ENCODE measurements at regions not wholly inside any gene's neighbourhood (a gene's known extent, or its start where the extent isn't known, plus 50 kb on each side); places are given as distances from the start of the nearest gene placed in this dataset.

GRCh38 chr7:131800008-131800407 lies 243.6 kb upstream of the PODXL start:
- no peaks in the 10 kb centered on the region for H3K9me3 Mint-ChIP-seq
- ATAC-seq (ENCODE audit: low read depth) (no peak), DNase-seq (no peak)
- intact Hi-C loops (cut with micrococcal nuclease) = no loop called here
- no peaks in the 10 kb centered on the region for H3K4me1 Mint-ChIP-seq
- ChIA-PET POLR2A (no interaction called here), CTCF (no interaction called here)
- H3K27me3 Mint-ChIP-seq = peaks cover 2% of the 10 kb centered on the region
- TF ChIP-seq CTCF (IDR thresholded peaks at IDR 0.05) = no peak
- no peak overlapping the region for H3K27ac Mint-ChIP-seq
- no peaks in the 10 kb centered on the region for H3K36me3 Mint-ChIP-seq (ENCODE audit: low read depth)
- H3K4me3 Mint-ChIP-seq = no peak overlapping the region

GRCh38 chr7:131797841-131798240 lies 241.4 kb upstream of the PODXL start:
- CTCF ChIA-PET = no interaction called here

GRCh38 chr7:131795400-131795799 lies 239.0 kb upstream of the PODXL start:
- H3K4me1 Mint-ChIP-seq = no peaks in the 10 kb centered on the region
- H3K27ac Mint-ChIP-seq = no peak overlapping the region
- POLR2A ChIA-PET = no interaction called here
- CTCF ChIA-PET = no interaction called here
- ATAC-seq (ENCODE audit: low read depth) (no peak), DNase-seq (no peak)
- no peak overlapping the region for H3K4me3 Mint-ChIP-seq
- intact Hi-C loops (cut with micrococcal nuclease) = no loop called here
- no peaks in the 10 kb centered on the region for H3K9me3 Mint-ChIP-seq
- H3K36me3 Mint-ChIP-seq (ENCODE audit: low read depth) = no peaks in the 10 kb centered on the region
- peaks cover 5% of the 10 kb centered on the region for H3K27me3 Mint-ChIP-seq
- TF ChIP-seq CTCF (IDR thresholded peaks at IDR 0.05) = no peak

More at GRCh38 chr7:131797841-131798240, 241.4 kb upstream of the PODXL start:
- no peak overlapping the region for H3K27ac Mint-ChIP-seq
- POLR2A ChIA-PET = no interaction called here
- ATAC-seq (ENCODE audit: low read depth) (no peak), DNase-seq (no peak)
- H3K4me3 Mint-ChIP-seq = no peak overlapping the region
- no peaks in the 10 kb centered on the region for H3K9me3 Mint-ChIP-seq
- H3K36me3 Mint-ChIP-seq (ENCODE audit: low read depth) = no peaks in the 10 kb centered on the region
- intact Hi-C loops (cut with micrococcal nuclease) = no loop called here
- no peak for TF ChIP-seq CTCF (IDR thresholded peaks at IDR 0.05)
- H3K27me3 Mint-ChIP-seq = peaks cover 5% of the 10 kb centered on the region
- H3K4me1 Mint-ChIP-seq = no peaks in the 10 kb centered on the region

- DNase-seq = no peak
- H3K27ac Mint-ChIP-seq = no peak overlapping the region
- no peak for ATAC-seq (ENCODE audit: low read depth)
- H3K4me1 Mint-ChIP-seq = no peaks in the 10 kb centered on the region
- no peaks in the 10 kb centered on the region for H3K36me3 Mint-ChIP-seq (ENCODE audit: low read depth)
- no peak for TF ChIP-seq CTCF (IDR thresholded peaks at IDR 0.05)
- intact Hi-C loops (cut with micrococcal nuclease) = no loop called here
- no peak overlapping the region for H3K4me3 Mint-ChIP-seq
- H3K27me3 Mint-ChIP-seq = peaks cover 3% of the 10 kb centered on the region
- H3K9me3 Mint-ChIP-seq = no peaks in the 10 kb centered on the region
- POLR2A ChIA-PET = no interaction called here
- CTCF ChIA-PET = no interaction called here
These were observed 235.9 kb upstream of the PODXL start for GRCh38 chr7:131792311-131792710.

- Mint-ChIP-seq H3K4me1 (no peaks in the 10 kb centered on the region), H3K4me3 (no peak overlapping the region), H3K27ac (no peak overlapping the region), H3K27me3 (no peaks in the 10 kb centered on the region), H3K9me3 (peaks cover 2% of the 10 kb centered on the region), H3K36me3 (ENCODE audit: low read depth) (no peaks in the 10 kb centered on the region)
- ChIA-PET CTCF (no interaction called here), POLR2A (no interaction called here)
- no peak for DNase-seq
- intact Hi-C loops (cut with micrococcal nuclease) = no loop called here
- TF ChIP-seq CTCF (IDR thresholded peaks at IDR 0.05) = no peak
- no peak for ATAC-seq (ENCODE audit: low read depth)
These were observed 230.7 kb upstream of the PODXL start for GRCh38 chr7:131787101-131787500.
